WTC11 (cell line): ENCODE measurements at regions not wholly inside any gene's neighbourhood (a gene's known extent, or its start where the extent isn't known, plus 50 kb on each side); places are given as distances from the start of the nearest gene placed in this dataset.
"Not testable (repeated sequence)": the region's sequence is repeated elsewhere in the genome, so short reads cannot be mapped to it uniquely, and the experiment has no call there.

Experiments used
- ATAC-seq: fragments of 200-7000 bp; cut with Tn5 transposase; 2 replicates; pipeline ENCODE4 v1.10.0; 2021; ENCODE audit warnings: mild to moderate bottlenecking, moderate library complexity
- CTCF ChIA-PET: fragments of 300-600 bp; sonication (Branson Sonifier 250); formaldehyde crosslinking; loops from one replicate; lab custom pipeline; 2021; ENCODE audit warnings: antibody characterized with exemption; lab: Charles Lee
- POLR2A ChIA-PET: fragments of 350-600 bp; sonication (Branson Sonifier 250); formaldehyde crosslinking; loops from one replicate; lab custom pipeline; 2021; ENCODE audit warnings: antibody characterized with exemption; lab: Charles Lee
- DNase-seq: peaks from one replicate; pipeline ENCODE4 v3.0.0; 2021; ENCODE audit warnings: low spot score
- H3K27ac Mint-ChIP-seq: 2 replicates; pipeline ENCODE4 v1.8.0; 2021; ENCODE audit warnings: mixed read lengths
- H3K27me3 Mint-ChIP-seq: 2 replicates; pipeline ENCODE4 v1.8.0; 2021; ENCODE audit warnings: low read depth, mild to moderate bottlenecking, moderate library complexity, mixed read lengths
- H3K36me3 Mint-ChIP-seq: 2 replicates; pipeline ENCODE4 v1.8.0; 2021; ENCODE audit warnings: mixed read lengths
- H3K4me1 Mint-ChIP-seq: 2 replicates; pipeline ENCODE4 v1.8.0; 2022; ENCODE audit warnings: mixed read lengths
- H3K4me3 Mint-ChIP-seq: 2 replicates; pipeline ENCODE4 v1.8.0; 2021; ENCODE audit warnings: mild to moderate bottlenecking, moderate library complexity, mixed read lengths
- H3K9me3 Mint-ChIP-seq: 2 replicates; pipeline ENCODE4 v1.8.0; 2021; ENCODE audit warnings: mixed read lengths
- CREB1 ChIP-seq: sonication (generic); formaldehyde crosslinking; IDR thresholded peaks from 2 replicates; pipeline ENCODE4 v1.8.0; 2023; ENCODE audit warnings: mild to moderate bottlenecking, missing genetic modification reagents
- EMX1 ChIP-seq: fragments of 250-450 bp; sonication (Bioruptor Pico); IDR thresholded peaks from 2 replicates; pipeline ENCODE4 v1.8.0; 2021; ENCODE audit warnings: mild to moderate bottlenecking
- ZNF232 ChIP-seq: sonication (generic); formaldehyde crosslinking; IDR thresholded peaks from 2 replicates; pipeline ENCODE4 v1.8.0; 2022; ENCODE audit warnings: mild to moderate bottlenecking, missing genetic modification reagents
- ZNF263 ChIP-seq: sonication (generic); formaldehyde crosslinking; IDR thresholded peaks from 2 replicates; pipeline ENCODE4 v1.8.1; 2022; ENCODE audit warnings: low read depth, mild to moderate bottlenecking, moderate library complexity, missing genetic modification reagents
- ZNF317 ChIP-seq: sonication (generic); formaldehyde crosslinking; IDR thresholded peaks from 2 replicates; pipeline ENCODE4 v1.8.1; 2023; ENCODE audit warnings: low read depth, mild to moderate bottlenecking, moderate library complexity, missing genetic modification reagents, borderline replicate concordance
- ZNF671 ChIP-seq: fragments of 250-450 bp; sonication (Bioruptor Pico); IDR thresholded peaks from 2 replicates; pipeline ENCODE4 v1.8.0; 2021; ENCODE audit warnings: mild to moderate bottlenecking
- TF ChIP-seq, protein P1 (sequence below): sonication (generic); formaldehyde crosslinking; conservative IDR thresholded peaks from 2 replicates; pipeline ENCODE4 v1.8.1; 2023; ENCODE audit warnings: mild to moderate bottlenecking, low read depth, missing genetic modification reagents, moderate library complexity
- TF ChIP-seq, protein P2 (sequence below): fragments of 250-450 bp; sonication (Bioruptor Pico); conservative IDR thresholded peaks from 2 replicates; pipeline ENCODE4 v1.9.0; 2021; ENCODE audit warnings: mild to moderate bottlenecking
- TF ChIP-seq, protein P3 (sequence below): fragments of 250-450 bp; sonication (Bioruptor Pico); IDR thresholded peaks from 2 replicates; pipeline ENCODE4 v2.1.2; 2022; ENCODE audit warnings: mild to moderate bottlenecking, moderate library complexity
- TF ChIP-seq, protein P4 (sequence below): sonication (generic); formaldehyde crosslinking; IDR thresholded peaks from 2 replicates; pipeline ENCODE4 v1.8.1; 2022; ENCODE audit warnings: missing genetic modification reagents, borderline replicate concordance
- TF ChIP-seq, protein P5 (sequence below): fragments of 250-450 bp; sonication (Bioruptor Pico); IDR thresholded peaks from 2 replicates; pipeline ENCODE4 v1.9.0; 2021; ENCODE audit warnings: mild to moderate bottlenecking
- TF ChIP-seq, protein P6 (sequence below): sonication (generic); formaldehyde crosslinking; IDR thresholded peaks from 2 replicates; pipeline ENCODE4 v1.8.1; 2023; ENCODE audit warnings: mild to moderate bottlenecking, missing genetic modification reagents
- TF ChIP-seq, protein P7 (sequence below): sonication (generic); formaldehyde crosslinking; IDR thresholded peaks from 2 replicates; pipeline ENCODE4 v1.8.1; 2023; ENCODE audit warnings: mild to moderate bottlenecking, missing genetic modification reagents, moderate library complexity
- TF ChIP-seq, protein P8 (sequence below): sonication (generic); formaldehyde crosslinking; IDR thresholded peaks from 2 replicates; pipeline ENCODE4 v1.8.1; 2023; ENCODE audit warnings: mild to moderate bottlenecking, missing genetic modification reagents

DNA sequence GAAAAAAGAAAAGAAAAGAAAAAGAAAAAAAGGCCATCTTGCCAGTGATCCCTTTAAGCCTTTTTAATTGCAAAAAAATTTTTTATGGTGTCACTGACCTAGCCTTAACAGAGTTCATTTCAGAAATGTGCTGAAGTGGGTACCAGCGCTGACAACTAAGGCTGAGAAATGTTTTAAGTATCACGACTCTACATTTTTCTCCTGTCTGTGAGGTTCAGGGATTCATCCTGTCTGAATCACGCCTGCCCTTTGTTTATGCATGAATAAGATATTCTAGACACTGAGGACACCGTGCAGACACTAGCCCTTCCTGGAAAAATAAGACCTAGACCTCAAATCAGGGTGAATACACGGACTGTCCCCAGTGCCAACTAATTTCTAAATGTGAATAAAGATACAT lies 154.4 kb upstream of the NOCT start (continued):
- no peak for TF ChIP-seq ZNF263 (CRISPR knock-in tag)
- TF ChIP-seq, protein P1, sequence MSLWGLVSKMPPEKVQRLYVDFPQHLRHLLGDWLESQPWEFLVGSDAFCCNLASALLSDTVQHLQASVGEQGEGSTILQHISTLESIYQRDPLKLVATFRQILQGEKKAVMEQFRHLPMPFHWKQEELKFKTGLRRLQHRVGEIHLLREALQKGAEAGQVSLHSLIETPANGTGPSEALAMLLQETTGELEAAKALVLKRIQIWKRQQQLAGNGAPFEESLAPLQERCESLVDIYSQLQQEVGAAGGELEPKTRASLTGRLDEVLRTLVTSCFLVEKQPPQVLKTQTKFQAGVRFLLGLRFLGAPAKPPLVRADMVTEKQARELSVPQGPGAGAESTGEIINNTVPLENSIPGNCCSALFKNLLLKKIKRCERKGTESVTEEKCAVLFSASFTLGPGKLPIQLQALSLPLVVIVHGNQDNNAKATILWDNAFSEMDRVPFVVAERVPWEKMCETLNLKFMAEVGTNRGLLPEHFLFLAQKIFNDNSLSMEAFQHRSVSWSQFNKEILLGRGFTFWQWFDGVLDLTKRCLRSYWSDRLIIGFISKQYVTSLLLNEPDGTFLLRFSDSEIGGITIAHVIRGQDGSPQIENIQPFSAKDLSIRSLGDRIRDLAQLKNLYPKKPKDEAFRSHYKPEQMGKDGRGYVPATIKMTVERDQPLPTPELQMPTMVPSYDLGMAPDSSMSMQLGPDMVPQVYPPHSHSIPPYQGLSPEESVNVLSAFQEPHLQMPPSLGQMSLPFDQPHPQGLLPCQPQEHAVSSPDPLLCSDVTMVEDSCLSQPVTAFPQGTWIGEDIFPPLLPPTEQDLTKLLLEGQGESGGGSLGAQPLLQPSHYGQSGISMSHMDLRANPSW (CRISPR knock-in tag) = no peak
- TF ChIP-seq, protein P2, sequence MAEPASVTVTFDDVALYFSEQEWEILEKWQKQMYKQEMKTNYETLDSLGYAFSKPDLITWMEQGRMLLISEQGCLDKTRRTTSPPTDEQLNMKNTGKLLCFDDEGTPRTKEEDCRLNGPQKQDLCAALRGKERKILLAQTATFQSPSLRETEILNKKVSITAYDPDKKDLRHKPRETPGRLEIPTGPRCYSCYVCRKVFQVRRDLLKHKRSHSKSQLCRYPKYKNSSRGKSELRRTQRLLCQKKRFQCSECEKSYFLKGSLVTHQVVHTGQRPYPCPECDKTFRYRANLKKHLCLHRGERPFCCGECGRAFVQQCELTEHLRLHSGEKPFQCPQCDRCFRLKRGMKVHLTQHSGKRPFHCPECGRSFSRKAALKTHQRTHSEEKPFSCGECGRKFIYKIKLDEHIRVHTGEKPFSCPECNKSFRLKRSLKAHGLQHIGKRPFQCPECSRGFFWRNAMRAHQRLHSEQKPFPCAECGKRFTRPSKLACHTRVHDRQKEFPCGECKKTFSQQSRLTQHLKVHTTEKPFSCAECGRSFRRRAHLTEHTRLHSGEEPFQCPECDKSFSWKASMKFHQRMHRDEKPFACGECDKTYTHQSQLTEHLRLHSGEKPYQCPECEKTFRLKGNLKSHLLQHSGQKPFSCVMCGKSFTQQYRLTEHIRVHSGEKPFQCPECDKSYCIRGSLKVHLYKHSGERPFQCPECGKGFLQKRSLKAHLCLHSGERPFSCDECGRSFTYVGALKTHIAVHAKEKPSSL = no peak
- TF ChIP-seq, protein P3, sequence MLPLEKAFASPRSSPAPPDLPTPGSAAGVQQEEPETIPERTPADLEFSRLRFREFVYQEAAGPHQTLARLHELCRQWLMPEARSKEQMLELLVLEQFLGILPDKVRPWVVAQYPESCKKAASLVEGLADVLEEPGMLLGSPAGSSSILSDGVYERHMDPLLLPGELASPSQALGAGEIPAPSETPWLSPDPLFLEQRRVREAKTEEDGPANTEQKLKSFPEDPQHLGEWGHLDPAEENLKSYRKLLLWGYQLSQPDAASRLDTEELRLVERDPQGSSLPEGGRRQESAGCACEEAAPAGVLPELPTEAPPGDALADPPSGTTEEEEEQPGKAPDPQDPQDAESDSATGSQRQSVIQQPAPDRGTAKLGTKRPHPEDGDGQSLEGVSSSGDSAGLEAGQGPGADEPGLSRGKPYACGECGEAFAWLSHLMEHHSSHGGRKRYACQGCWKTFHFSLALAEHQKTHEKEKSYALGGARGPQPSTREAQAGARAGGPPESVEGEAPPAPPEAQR = no peak
- no peak for TF ChIP-seq ZNF232 (CRISPR knock-in tag)
- TF ChIP-seq EMX1 (CRISPR knock-in tag) = no peak
- TF ChIP-seq, protein P4, sequence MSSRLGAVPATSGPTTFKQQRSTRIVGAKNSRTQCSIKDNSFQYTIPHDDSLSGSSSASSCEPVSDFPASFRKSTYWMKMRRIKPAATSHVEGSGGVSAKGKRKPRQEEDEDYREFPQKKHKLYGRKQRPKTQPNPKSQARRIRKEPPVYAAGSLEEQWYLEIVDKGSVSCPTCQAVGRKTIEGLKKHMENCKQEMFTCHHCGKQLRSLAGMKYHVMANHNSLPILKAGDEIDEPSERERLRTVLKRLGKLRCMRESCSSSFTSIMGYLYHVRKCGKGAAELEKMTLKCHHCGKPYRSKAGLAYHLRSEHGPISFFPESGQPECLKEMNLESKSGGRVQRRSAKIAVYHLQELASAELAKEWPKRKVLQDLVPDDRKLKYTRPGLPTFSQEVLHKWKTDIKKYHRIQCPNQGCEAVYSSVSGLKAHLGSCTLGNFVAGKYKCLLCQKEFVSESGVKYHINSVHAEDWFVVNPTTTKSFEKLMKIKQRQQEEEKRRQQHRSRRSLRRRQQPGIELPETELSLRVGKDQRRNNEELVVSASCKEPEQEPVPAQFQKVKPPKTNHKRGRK (CRISPR knock-in tag) = no peak
- no peak for TF ChIP-seq ZNF671 (CRISPR knock-in tag)
- TF ChIP-seq, protein P5, sequence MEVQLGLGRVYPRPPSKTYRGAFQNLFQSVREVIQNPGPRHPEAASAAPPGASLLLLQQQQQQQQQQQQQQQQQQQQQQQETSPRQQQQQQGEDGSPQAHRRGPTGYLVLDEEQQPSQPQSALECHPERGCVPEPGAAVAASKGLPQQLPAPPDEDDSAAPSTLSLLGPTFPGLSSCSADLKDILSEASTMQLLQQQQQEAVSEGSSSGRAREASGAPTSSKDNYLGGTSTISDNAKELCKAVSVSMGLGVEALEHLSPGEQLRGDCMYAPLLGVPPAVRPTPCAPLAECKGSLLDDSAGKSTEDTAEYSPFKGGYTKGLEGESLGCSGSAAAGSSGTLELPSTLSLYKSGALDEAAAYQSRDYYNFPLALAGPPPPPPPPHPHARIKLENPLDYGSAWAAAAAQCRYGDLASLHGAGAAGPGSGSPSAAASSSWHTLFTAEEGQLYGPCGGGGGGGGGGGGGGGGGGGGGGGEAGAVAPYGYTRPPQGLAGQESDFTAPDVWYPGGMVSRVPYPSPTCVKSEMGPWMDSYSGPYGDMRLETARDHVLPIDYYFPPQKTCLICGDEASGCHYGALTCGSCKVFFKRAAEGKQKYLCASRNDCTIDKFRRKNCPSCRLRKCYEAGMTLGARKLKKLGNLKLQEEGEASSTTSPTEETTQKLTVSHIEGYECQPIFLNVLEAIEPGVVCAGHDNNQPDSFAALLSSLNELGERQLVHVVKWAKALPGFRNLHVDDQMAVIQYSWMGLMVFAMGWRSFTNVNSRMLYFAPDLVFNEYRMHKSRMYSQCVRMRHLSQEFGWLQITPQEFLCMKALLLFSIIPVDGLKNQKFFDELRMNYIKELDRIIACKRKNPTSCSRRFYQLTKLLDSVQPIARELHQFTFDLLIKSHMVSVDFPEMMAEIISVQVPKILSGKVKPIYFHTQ (CRISPR knock-in tag) = no peak
- TF ChIP-seq, protein P6, sequence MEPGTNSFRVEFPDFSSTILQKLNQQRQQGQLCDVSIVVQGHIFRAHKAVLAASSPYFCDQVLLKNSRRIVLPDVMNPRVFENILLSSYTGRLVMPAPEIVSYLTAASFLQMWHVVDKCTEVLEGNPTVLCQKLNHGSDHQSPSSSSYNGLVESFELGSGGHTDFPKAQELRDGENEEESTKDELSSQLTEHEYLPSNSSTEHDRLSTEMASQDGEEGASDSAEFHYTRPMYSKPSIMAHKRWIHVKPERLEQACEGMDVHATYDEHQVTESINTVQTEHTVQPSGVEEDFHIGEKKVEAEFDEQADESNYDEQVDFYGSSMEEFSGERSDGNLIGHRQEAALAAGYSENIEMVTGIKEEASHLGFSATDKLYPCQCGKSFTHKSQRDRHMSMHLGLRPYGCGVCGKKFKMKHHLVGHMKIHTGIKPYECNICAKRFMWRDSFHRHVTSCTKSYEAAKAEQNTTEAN = no peak

DNA sequence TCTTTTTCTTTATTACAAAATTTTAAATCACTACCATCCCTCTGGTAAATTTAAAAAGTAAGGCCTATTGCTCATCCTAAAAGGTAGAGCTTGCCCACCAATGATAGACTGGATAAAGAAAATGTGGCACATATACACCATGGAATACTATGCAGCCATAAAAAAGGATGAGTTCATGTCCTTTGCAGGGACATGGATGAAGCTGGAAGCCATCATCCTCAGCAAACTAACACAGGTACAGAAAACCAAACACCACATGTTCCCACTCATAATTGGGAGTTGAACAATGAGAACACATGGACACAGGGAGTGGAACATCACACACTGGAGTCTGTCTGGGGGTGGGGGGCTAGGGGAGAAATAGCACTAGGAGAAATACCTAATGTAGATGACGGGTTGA lies 155.2 kb upstream of the NOCT start:
- CTCF ChIA-PET = not testable (repeated sequence)

DNA sequence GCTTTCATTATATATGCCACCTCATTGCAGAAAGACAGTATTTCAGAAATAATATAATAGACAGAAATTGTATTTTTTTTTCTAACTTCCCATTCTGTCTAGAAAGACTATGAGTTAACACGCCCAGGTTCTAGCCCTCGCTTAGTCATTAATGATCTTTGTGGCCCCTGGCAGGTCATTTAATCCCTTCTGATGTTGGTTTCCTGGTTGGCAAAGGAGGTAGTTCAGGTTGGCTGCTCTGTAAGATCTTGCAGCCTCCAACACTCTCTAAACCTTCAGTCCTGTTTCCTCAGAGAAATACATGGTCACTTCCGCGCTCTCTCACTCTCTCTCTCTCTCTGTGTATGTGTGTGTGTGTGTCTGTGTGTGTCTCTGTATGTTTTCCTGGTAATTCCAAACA lies 156.3 kb upstream of the NOCT start:
- peaks cover 12% of the 10 kb centered on the region for H3K9me3 Mint-ChIP-seq
- no peak overlapping the region for H3K4me3 Mint-ChIP-seq
- peaks cover 12% of the 10 kb centered on the region for H3K36me3 Mint-ChIP-seq
- ATAC-seq (no peak), DNase-seq (no peak)
- TF ChIP-seq ZNF232 (CRISPR knock-in tag) = no peak
- TF ChIP-seq ZNF317 (CRISPR knock-in tag) = no peak
- TF ChIP-seq, protein P7, sequence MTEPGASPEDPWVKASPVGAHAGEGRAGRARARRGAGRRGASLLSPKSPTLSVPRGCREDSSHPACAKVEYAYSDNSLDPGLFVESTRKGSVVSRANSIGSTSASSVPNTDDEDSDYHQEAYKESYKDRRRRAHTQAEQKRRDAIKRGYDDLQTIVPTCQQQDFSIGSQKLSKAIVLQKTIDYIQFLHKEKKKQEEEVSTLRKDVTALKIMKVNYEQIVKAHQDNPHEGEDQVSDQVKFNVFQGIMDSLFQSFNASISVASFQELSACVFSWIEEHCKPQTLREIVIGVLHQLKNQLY (CRISPR knock-in tag) = no peak
- TF ChIP-seq, protein P8, sequence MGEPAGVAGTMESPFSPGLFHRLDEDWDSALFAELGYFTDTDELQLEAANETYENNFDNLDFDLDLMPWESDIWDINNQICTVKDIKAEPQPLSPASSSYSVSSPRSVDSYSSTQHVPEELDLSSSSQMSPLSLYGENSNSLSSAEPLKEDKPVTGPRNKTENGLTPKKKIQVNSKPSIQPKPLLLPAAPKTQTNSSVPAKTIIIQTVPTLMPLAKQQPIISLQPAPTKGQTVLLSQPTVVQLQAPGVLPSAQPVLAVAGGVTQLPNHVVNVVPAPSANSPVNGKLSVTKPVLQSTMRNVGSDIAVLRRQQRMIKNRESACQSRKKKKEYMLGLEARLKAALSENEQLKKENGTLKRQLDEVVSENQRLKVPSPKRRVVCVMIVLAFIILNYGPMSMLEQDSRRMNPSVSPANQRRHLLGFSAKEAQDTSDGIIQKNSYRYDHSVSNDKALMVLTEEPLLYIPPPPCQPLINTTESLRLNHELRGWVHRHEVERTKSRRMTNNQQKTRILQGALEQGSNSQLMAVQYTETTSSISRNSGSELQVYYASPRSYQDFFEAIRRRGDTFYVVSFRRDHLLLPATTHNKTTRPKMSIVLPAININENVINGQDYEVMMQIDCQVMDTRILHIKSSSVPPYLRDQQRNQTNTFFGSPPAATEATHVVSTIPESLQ (CRISPR knock-in tag) = no peak
- no peak for TF ChIP-seq CREB1 (CRISPR knock-in tag)
- TF ChIP-seq, protein P5 (CRISPR knock-in tag) = no peak
- H3K4me1 Mint-ChIP-seq = no peaks in the 10 kb centered on the region
- H3K27me3 Mint-ChIP-seq = no peaks in the 10 kb centered on the region; the same call in 1 of the 2 replicates
- H3K27ac Mint-ChIP-seq = no peak overlapping the region
- CTCF ChIA-PET = interaction anchor here (0.5 kb wide), 1 partner anchor 20 kb away, joined by 3 read pairs; no protein-coding TSS in a partner anchor
- POLR2A ChIA-PET = no interaction called here

More for the DNA sequence above, 155.2 kb upstream of the NOCT start:
- H3K4me1 Mint-ChIP-seq, H3K27me3 Mint-ChIP-seq, H3K4me3 Mint-ChIP-seq, H3K27ac Mint-ChIP-seq, ATAC-seq, DNase-seq, H3K36me3 Mint-ChIP-seq, POLR2A ChIA-PET, H3K9me3 Mint-ChIP-seq: not testable (repeated sequence)
